Endothelial cell of hepatic sinusoid (primary cell): ENCODE measurements at regions not wholly inside any gene's neighbourhood (a gene's known extent, or its start where the extent isn't known, plus 50 kb on each side); places are given as distances from the start of the nearest gene placed in this dataset.

Source experiments
- in situ Hi-C: cut with HindIII; loops from 2 replicates; pipeline ENCODE4 v1.10.0; 2017; ENCODE audit warnings: low sequenced_read_pairs

GRCh38 chr1:232222614-232223013 lies 407.3 kb downstream of the SIPA1L2 start:
- in situ Hi-C loops, result no loop called here

- in situ Hi-C loops, result no loop called here
These were observed 408.0 kb downstream of the SIPA1L2 start for GRCh38 chr1:232221802-232222499.

GRCh38 chr1:232218955-232219865 lies 410.7 kb downstream of the SIPA1L2 start:
- in situ Hi-C loops, result no loop called here

- in situ Hi-C loops, result no loop called here
These were observed 416.0 kb downstream of the SIPA1L2 start for GRCh38 chr1:232213928-232214327.

- in situ Hi-C loops, result no loop called here
These were observed 417.7 kb downstream of the SIPA1L2 start for GRCh38 chr1:232212253-232212652.

GRCh38 chr1:232211149-232211548 lies 418.8 kb downstream of the SIPA1L2 start:
- in situ Hi-C loops, result no loop called here

GRCh38 chr1:232209357-232209756 lies 420.6 kb downstream of the SIPA1L2 start:
- in situ Hi-C loops, result no loop called here

GRCh38 chr1:232207073-232207866 lies 422.7 kb downstream of the SIPA1L2 start:
- in situ Hi-C loops, result no loop called here

- in situ Hi-C loops, result no loop called here
These were observed 425.7 kb downstream of the SIPA1L2 start for GRCh38 chr1:232204269-232204668.

- in situ Hi-C loops, result no loop called here
These were observed 428.9 kb downstream of the SIPA1L2 start for GRCh38 chr1:232201024-232201423.

- in situ Hi-C loops, result no loop called here
These were observed 433.9 kb downstream of the SIPA1L2 start for GRCh38 chr1:232196042-232196441.

- in situ Hi-C loops, result loop anchor here (5.0 kb wide), 1 partner anchor 33 kb away; no protein-coding TSS in a partner anchor
These were observed 435.5 kb downstream of the SIPA1L2 start for GRCh38 chr1:232194424-232194823.

GRCh38 chr1:232193451-232193783 lies 436.5 kb downstream of the SIPA1L2 start:
- in situ Hi-C loops, result loop anchor here (5.0 kb wide), 1 partner anchor 34 kb away; no protein-coding TSS in a partner anchor

- in situ Hi-C loops, result loop anchor here (5.0 kb wide), 1 partner anchor 34 kb away; no protein-coding TSS in a partner anchor
These were observed 437.0 kb downstream of the SIPA1L2 start for GRCh38 chr1:232192781-232193450.

- in situ Hi-C loops, result loop anchor here (5.0 kb wide), 1 partner anchor 36 kb away; no protein-coding TSS in a partner anchor
These were observed 438.4 kb downstream of the SIPA1L2 start for GRCh38 chr1:232191560-232191959.

GRCh38 chr1:232188318-232188717 lies 441.6 kb downstream of the SIPA1L2 start:
- in situ Hi-C loops, result loop anchor here (5.0 kb wide), 1 partner anchor 96 kb away; no protein-coding TSS in a partner anchor

GRCh38 chr1:232186931-232187330 lies 443.0 kb downstream of the SIPA1L2 start:
- in situ Hi-C loops, result loop anchor here (5.0 kb wide), 1 partner anchor 95 kb away; no protein-coding TSS in a partner anchor

GRCh38 chr1:232184561-232185530 lies 445.1 kb downstream of the SIPA1L2 start:
- in situ Hi-C loops, result loop anchor here (5.0 kb wide), 1 partner anchor 93 kb away; no protein-coding TSS in a partner anchor

- in situ Hi-C loops, result no loop called here
These were observed 446.1 kb downstream of the SIPA1L2 start for GRCh38 chr1:232183802-232184201.
